Lower lobe of right lung (tissue), 2 donors: ENCODE measurements at regions not wholly inside any gene's neighbourhood (a gene's known extent, or its start where the extent isn't known, plus 50 kb on each side); places are given as distances from the start of the nearest gene placed in this dataset.

ENCODE experiments used
- ATAC-seq, 2 donors: fragments of 200-7000 bp; cut with Tn5 transposase; one replicate each; pipeline ENCODE4 v1.9.1; 2020 to 2022; ENCODE audit warnings: mild to moderate bottlenecking in 2 of 2, moderate library complexity in 2 of 2
- DNase-seq: peaks from one replicate; pipeline ENCODE4 v3.0.0-alpha.2; 2020
- H3K27ac ChIP-seq: fragments of 200-600 bp; one replicate; pipeline ENCODE4 v1.8.0; 2022
- H3K27me3 ChIP-seq: fragments of 200-600 bp; one replicate; pipeline ENCODE4 v1.8.0; 2022; ENCODE audit warnings: low read depth
- H3K36me3 ChIP-seq: fragments of 200-600 bp; one replicate; pipeline ENCODE4 v1.8.0; 2022; ENCODE audit warnings: mild to moderate bottlenecking
- H3K4me1 ChIP-seq: fragments of 200-600 bp; one replicate; pipeline ENCODE4 v1.8.0; 2022
- H3K4me3 ChIP-seq: fragments of 200-600 bp; one replicate; pipeline ENCODE4 v1.8.0; 2022; ENCODE audit warnings: mild to moderate bottlenecking
- H3K9me3 ChIP-seq: fragments of 200-600 bp; one replicate; pipeline ENCODE4 v1.8.0; 2022
- CTCF ChIP-seq: fragments of 200-600 bp; IDR thresholded peaks from one replicate; pipeline ENCODE4 v1.8.0; 2022; ENCODE audit warnings: antibody characterized with exemption, mild to moderate bottlenecking
- intact Hi-C: fragments of 100-400 bp; cut with DNase I; formaldehyde crosslinking; loops from one replicate; pipeline ENCODE4 v1.11.0; 2022
- donor health status: DM: no; HTN: yes; CAD: no; lungs with severe emphysema.

- no peaks in the 10 kb centered on the region for H3K9me3 ChIP-seq
- no peak for TF ChIP-seq CTCF
- no peaks in the 10 kb centered on the region for H3K27me3 ChIP-seq
- DNase-seq (no peak), ATAC-seq (no peak)
- no peaks in the 10 kb centered on the region for H3K36me3 ChIP-seq
- H3K27ac ChIP-seq = no peak overlapping the region
- H3K4me3 ChIP-seq = no peak overlapping the region
- intact Hi-C loops = no loop called here
- H3K4me1 ChIP-seq = no peaks in the 10 kb centered on the region
Observed at GRCh38 chr2:41867553-41867952, 180.3 kb upstream of the PKDCC start.

GRCh38 chr2:41869542-41870264 lies 178.1 kb upstream of the PKDCC start:
- ATAC-seq (peak; percentile 82 to 92), DNase-seq (peak; percentile 73)
- H3K27ac ChIP-seq = no peak overlapping the region
- H3K36me3 ChIP-seq = no peaks in the 10 kb centered on the region
- H3K4me3 ChIP-seq = no peak overlapping the region
- no peaks in the 10 kb centered on the region for H3K9me3 ChIP-seq
- intact Hi-C loops = loop anchor here (5.0 kb wide), 1 partner anchor 218 kb away; no protein-coding TSS in a partner anchor
- no peaks in the 10 kb centered on the region for H3K4me1 ChIP-seq
- TF ChIP-seq CTCF = peak; percentile 87
- H3K27me3 ChIP-seq = no peaks in the 10 kb centered on the region

GRCh38 chr2:41870265-41870585 lies 177.6 kb upstream of the PKDCC start:
- Histone ChIP-seq H3K4me1 (no peaks in the 10 kb centered on the region), H3K4me3 (no peak overlapping the region), H3K27ac (no peak overlapping the region), H3K9me3 (no peaks in the 10 kb centered on the region), H3K27me3 (no peaks in the 10 kb centered on the region), H3K36me3 (no peaks in the 10 kb centered on the region)
- TF ChIP-seq CTCF = no peak
- intact Hi-C loops = loop anchor here (5.0 kb wide), 1 partner anchor 217 kb away; no protein-coding TSS in a partner anchor
- peak; percentile 15 to 21 for ATAC-seq
- DNase-seq = no peak

- intact Hi-C loops = loop anchor here (5.0 kb wide), 1 partner anchor 216 kb away; no protein-coding TSS in a partner anchor
- no peak for DNase-seq
Observed at GRCh38 chr2:41871080-41871479, 176.7 kb upstream of the PKDCC start.

GRCh38 chr2:41872646-41873045 lies 175.2 kb upstream of the PKDCC start:
- no peak for DNase-seq
- no peak for TF ChIP-seq CTCF
- no peak for ATAC-seq
- no peak overlapping the region for H3K27ac ChIP-seq
- no peaks in the 10 kb centered on the region for H3K27me3 ChIP-seq
- no peaks in the 10 kb centered on the region for H3K36me3 ChIP-seq
- H3K4me1 ChIP-seq = no peaks in the 10 kb centered on the region
- no peaks in the 10 kb centered on the region for H3K9me3 ChIP-seq
- intact Hi-C loops = loop anchor here (5.0 kb wide), 1 partner anchor 215 kb away; no protein-coding TSS in a partner anchor
- no peak overlapping the region for H3K4me3 ChIP-seq

More at GRCh38 chr2:41871080-41871479, 176.7 kb upstream of the PKDCC start:
- no peak overlapping the region for H3K27ac ChIP-seq
- no peak overlapping the region for H3K4me3 ChIP-seq
- H3K9me3 ChIP-seq = no peaks in the 10 kb centered on the region
- H3K4me1 ChIP-seq = no peaks in the 10 kb centered on the region
- no peaks in the 10 kb centered on the region for H3K27me3 ChIP-seq
- no peak for ATAC-seq
- TF ChIP-seq CTCF = peak; percentile 12
- H3K36me3 ChIP-seq = no peaks in the 10 kb centered on the region
